K562 (cell line): ENCODE measurements at regions not wholly inside any gene's neighbourhood (a gene's known extent, or its start where the extent isn't known, plus 50 kb on each side); places are given as distances from the start of the nearest gene placed in this dataset.

Experiments
- ARID2 ChIP-seq: fragments of 450-650 bp; IDR thresholded peaks from 2 replicates; pipeline ENCODE4 v1.6.1; 2017; ENCODE audit warnings: antibody characterized with exemption, mild to moderate bottlenecking
- EGR1 ChIP-seq: fragments of 450-650 bp; conservative IDR thresholded peaks from 2 replicates; pipeline ENCODE4 v1.6.1; 2017; ENCODE audit warnings: mild to moderate bottlenecking
- FOXK1 ChIP-seq: sonication (generic); formaldehyde crosslinking; IDR thresholded peaks from 2 replicates; pipeline ENCODE4 v1.8.0; 2022; ENCODE audit warnings: missing genetic modification reagents, mild to moderate bottlenecking, borderline replicate concordance
- NFYB ChIP-seq: IDR thresholded peaks from 2 replicates; pipeline ENCODE4 v1.6.1; 2011; ENCODE audit warnings: mild to moderate bottlenecking, moderate library complexity; ENCODE audit not compliant: insufficient read length; ENCODE audit errors: extremely low read depth
- RFX5 ChIP-seq: IDR thresholded peaks from 2 replicates; pipeline ENCODE4 v1.6.1; 2011; ENCODE audit warnings: low read depth, mild to moderate bottlenecking, improper control_type of control experiment, low read length
- TARDBP ChIP-seq: fragments of 450-650 bp; IDR thresholded peaks from 2 replicates; pipeline ENCODE4 v1.6.1; 2016
- ZNF436 ChIP-seq: fragments of 250-450, 450-650 bp; sonication (Bioruptor Pico); formaldehyde crosslinking; IDR thresholded peaks from 2 replicates; pipeline ENCODE4 v1.7.0; 2020; ENCODE audit warnings: mild to moderate bottlenecking
- ZNF444 ChIP-seq: fragments of 250-450 bp; sonication (Bioruptor Pico); IDR thresholded peaks from 2 replicates; pipeline ENCODE4 v1.4.0; 2020; ENCODE audit warnings: mild to moderate bottlenecking, moderate library complexity
- TF ChIP-seq, protein P1 (sequence below), 3 experiments: IDR thresholded peaks in 2 of 3; conservative IDR thresholded peaks in 1 of 3; 2 replicates each; pipeline ENCODE4 v1.5.1; 2011 to 2012; ENCODE audit warnings: low read length in 3 of 3, mild to moderate bottlenecking in 3 of 3, control low read depth in 2 of 3, improper control_type of control experiment in 1 of 3, inconsistent platforms in 1 of 3, low read depth in 1 of 3, mixed read lengths in 1 of 3, moderate library complexity in 1 of 3; ENCODE audit not compliant: insufficient read depth in 2 of 3

DNA sequence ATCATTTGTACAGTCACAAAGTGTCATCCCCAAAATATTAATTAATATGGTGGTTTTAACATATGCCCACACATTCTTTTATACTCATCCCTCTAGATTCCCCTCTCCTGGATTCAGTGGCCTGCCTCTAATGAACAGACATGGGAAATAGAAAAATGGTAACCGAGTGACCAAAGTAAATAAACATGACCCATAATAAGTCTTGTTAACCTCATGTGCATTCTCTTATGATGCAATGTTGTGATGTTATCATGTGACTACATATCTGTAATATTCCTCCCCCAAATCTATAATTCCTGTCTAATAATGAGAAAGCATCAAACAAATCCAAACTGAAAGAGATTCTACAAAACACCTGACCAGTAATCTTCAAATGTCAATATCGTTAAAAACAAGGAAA, 164.5 kb upstream of the PRSS1 start:
- TF ChIP-seq RFX5 (no peak), ARID2 (no peak), TARDBP (no peak), EGR1 (no peak), ZNF444 (CRISPR knock-in tag) (no peak), NFYB (no peak), FOXK1 (CRISPR knock-in tag) (no peak), ZNF436 (CRISPR knock-in tag) (no peak)
- TF ChIP-seq, protein P1, sequence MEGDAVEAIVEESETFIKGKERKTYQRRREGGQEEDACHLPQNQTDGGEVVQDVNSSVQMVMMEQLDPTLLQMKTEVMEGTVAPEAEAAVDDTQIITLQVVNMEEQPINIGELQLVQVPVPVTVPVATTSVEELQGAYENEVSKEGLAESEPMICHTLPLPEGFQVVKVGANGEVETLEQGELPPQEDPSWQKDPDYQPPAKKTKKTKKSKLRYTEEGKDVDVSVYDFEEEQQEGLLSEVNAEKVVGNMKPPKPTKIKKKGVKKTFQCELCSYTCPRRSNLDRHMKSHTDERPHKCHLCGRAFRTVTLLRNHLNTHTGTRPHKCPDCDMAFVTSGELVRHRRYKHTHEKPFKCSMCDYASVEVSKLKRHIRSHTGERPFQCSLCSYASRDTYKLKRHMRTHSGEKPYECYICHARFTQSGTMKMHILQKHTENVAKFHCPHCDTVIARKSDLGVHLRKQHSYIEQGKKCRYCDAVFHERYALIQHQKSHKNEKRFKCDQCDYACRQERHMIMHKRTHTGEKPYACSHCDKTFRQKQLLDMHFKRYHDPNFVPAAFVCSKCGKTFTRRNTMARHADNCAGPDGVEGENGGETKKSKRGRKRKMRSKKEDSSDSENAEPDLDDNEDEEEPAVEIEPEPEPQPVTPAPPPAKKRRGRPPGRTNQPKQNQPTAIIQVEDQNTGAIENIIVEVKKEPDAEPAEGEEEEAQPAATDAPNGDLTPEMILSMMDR (IDR thresholded peaks at IDR 0.05 in 2 of 3, conservative IDR thresholded peaks at IDR 0.05 in 1 of 3; ENCODE audit: insufficient read depth in 2 of 3, low read depth in 1 of 3, low read length in 3 of 3): no peak
